Ectodermal cell (in vitro differentiated cells): ENCODE measurements at regions not wholly inside any gene's neighbourhood (a gene's known extent, or its start where the extent isn't known, plus 50 kb on each side); places are given as distances from the start of the nearest gene placed in this dataset.

Experiments
- H3K27ac ChIP-seq: 2 replicates; pipeline ENCODE4 v1.7.0; 2013; ENCODE audit warnings: mild to moderate bottlenecking, low read depth, low read length; ENCODE audit not compliant: insufficient read depth, poor library complexity, severe bottlenecking
- H3K27me3 ChIP-seq: 2 replicates; pipeline ENCODE4 v1.7.0; 2013; ENCODE audit warnings: mild to moderate bottlenecking, low read length; ENCODE audit not compliant: insufficient read depth, control insufficient read depth, poor library complexity, severe bottlenecking
- H3K36me3 ChIP-seq: one replicate; pipeline ENCODE4 v1.7.0; 2013; ENCODE audit warnings: low read length; ENCODE audit not compliant: control insufficient read depth, insufficient read depth
- H3K4me1 ChIP-seq: one replicate; pipeline ENCODE4 v1.7.0; 2013; ENCODE audit warnings: low read length; ENCODE audit not compliant: control insufficient read depth, insufficient read depth
- H3K4me3 ChIP-seq: 2 replicates; pipeline ENCODE4 v1.7.0; 2013; ENCODE audit warnings: low read depth, low read length, control low read depth; ENCODE audit not compliant: insufficient read depth
- H3K9me3 ChIP-seq: 2 replicates; pipeline ENCODE4 v1.7.0; 2013; ENCODE audit warnings: mild to moderate bottlenecking, low read length, moderate library complexity; ENCODE audit not compliant: control insufficient read depth
- whole genome bisulfite sequencing, 2 experiments: methylation state at CpG; one replicate each; pipeline ENCODE4 v1.1.7; 2013; ENCODE audit warnings: missing lambda C conversion rate in 2 of 2; 5-methylcytosine and 5-hydroxymethylcytosine counted together

GRCh38 chr15:81492331-81492968 lies 118.4 kb upstream of the TMC3 start:
- Histone ChIP-seq H3K4me1 (no peaks in the 10 kb centered on the region), H3K4me3 (no peak overlapping the region), H3K27ac (no peak overlapping the region), H3K36me3 (no peaks in the 10 kb centered on the region), H3K27me3 (no peaks in the 10 kb centered on the region), H3K9me3 (no peaks in the 10 kb centered on the region)
- WGBS, 2 experiments: 92 to 96% methylated on average over 3 of the region's 3 CpGs

- Histone ChIP-seq H3K9me3 (no peaks in the 10 kb centered on the region), H3K36me3 (no peaks in the 10 kb centered on the region), H3K4me3 (no peak overlapping the region), H3K27ac (no peak overlapping the region), H3K27me3 (no peaks in the 10 kb centered on the region), H3K4me1 (no peaks in the 10 kb centered on the region)
- 91 to 95% methylated on average over 5 to 6 of the region's 6 CpGs for WGBS, 2 experiments
These were observed 117.5 kb upstream of the TMC3 start for GRCh38 chr15:81491414-81492096.

DNA sequence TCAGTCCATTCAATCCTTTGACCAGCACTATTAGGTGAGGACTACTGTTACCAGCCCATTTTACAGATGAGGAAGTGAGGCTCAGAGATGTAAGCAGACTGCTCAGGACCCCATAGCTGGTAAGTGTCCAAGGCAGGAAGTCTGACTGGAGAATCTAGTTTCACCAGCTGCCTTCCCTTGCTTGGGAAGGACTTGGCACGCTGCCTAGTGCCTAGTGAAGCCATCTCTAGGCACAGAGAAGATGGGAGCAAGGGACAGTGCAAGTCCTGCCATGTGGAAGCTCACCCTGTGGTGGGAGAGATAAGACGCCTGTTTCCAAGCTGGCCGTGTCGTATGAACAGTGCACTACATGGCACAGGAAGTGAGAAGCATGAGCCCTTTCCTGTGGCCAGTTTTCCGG lies 111.8 kb upstream of the TMC3 start:
- Histone ChIP-seq H3K4me3 (no peak overlapping the region), H3K9me3 (no peaks in the 10 kb centered on the region), H3K36me3 (no peaks in the 10 kb centered on the region), H3K27me3 (no peaks in the 10 kb centered on the region), H3K27ac (no peak overlapping the region), H3K4me1 (peaks cover 2% of the 10 kb centered on the region)
- WGBS, 2 experiments: 94 to 95% methylated on average over 5 of the region's 5 CpGs

DNA sequence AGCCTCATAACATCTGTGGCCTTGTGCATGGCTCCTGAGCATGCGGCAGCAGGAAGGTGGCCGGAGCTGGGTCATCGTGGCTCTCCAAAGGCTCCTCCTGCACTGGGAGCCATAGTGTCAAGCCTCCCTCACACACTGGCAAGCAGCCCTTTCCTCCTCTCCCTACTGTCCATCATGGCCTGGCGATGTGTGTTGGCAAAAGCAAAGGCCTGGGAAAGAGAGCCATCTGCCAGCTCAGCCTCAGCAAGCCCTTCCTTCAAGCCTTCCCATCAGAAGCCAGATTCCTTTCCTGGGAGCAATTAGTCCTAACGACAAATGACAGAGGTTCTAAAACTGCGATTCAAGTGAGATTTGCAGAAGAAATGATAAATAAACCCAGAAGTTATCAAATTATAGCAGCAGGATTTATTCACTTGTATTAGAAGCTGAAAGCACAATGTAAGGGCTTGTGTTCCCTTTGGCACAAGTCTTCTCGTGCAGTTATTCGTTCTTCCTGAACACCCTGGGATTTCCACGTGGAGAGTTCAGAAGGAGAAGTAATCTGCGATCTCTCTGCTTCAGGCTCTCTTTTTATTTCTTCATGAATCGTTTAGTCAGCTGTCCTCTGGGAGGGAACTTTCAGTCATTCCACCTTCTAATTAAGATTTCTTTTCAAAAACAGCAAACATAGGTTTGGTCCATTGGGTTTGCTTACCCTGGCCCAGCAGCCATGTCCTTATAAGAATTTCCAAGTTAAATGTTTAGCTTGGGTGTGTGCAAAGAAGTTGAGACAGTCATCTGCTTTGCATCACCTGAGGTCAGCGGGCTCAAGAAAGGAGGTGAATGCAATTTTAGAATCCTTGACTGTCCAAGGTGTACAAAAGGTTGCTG lies 110.3 kb upstream of the TMC3 start:
- WGBS, 2 experiments: 93 to 94% methylated on average over 10 to 12 of the region's 12 CpGs
- Histone ChIP-seq H3K27ac (no peak overlapping the region), H3K4me3 (no peak overlapping the region), H3K4me1 (peaks cover 4% of the 10 kb centered on the region), H3K9me3 (no peaks in the 10 kb centered on the region), H3K27me3 (no peaks in the 10 kb centered on the region), H3K36me3 (no peaks in the 10 kb centered on the region)

DNA sequence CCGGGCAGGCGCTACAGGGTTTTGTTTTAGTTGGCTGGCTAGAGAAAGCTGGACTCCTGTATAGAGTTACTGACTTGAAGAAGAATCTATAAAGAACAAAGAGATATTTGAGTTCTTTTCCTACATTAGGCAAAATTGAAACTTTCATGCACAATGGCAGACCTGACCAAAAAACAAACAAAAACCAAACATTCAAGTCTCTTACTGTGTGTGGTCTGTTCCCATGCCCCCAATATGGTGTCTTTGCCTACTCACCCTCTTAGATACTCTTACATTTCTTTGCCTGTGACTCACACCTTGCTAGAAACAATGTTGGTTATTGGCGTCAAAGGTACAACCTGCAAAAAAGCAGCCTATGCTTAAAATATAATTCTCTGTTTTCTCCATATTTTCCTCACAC lies 109.5 kb upstream of the TMC3 start:
- WGBS, 2 experiments: 82 to 83% methylated on average over 3 of the region's 3 CpGs
- no peaks in the 10 kb centered on the region for H3K9me3 ChIP-seq

GRCh38 chr15:81481346-81481745 lies 107.3 kb upstream of the TMC3 start:
- Histone ChIP-seq H3K9me3 (no peaks in the 10 kb centered on the region), H3K4me3 (no peak overlapping the region), H3K27me3 (no peaks in the 10 kb centered on the region), H3K27ac (no peak overlapping the region), H3K36me3 (no peaks in the 10 kb centered on the region), H3K4me1 (peaks cover 4% of the 10 kb centered on the region)
- 86 to 87% methylated on average over 7 of the region's 7 CpGs for WGBS, 2 experiments

More for the DNA sequence above, 109.5 kb upstream of the TMC3 start:
- no peaks in the 10 kb centered on the region for H3K36me3 ChIP-seq
- no peak overlapping the region for H3K27ac ChIP-seq
- H3K4me1 ChIP-seq: peaks cover 4% of the 10 kb centered on the region
- H3K4me3 ChIP-seq: no peak overlapping the region
- H3K27me3 ChIP-seq: no peaks in the 10 kb centered on the region

DNA sequence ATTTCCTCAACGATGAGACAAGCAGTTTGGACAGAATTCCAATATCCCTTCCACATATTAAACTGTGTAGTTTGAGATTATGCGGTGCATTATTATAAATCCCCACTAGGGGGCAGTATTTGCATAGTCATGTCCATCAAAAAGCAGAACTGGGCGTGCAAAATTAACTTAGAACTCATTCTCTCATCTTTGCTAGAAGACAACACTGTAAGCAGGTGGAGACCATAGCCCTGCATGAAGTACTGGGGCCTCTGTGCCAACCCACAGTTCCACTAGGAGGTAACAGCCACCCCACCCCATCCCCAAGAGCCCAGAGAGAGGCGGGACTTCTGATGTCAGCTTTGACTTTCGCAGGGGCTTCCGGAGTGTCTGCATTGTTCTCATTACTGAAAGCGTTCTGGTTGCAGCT lies 106.6 kb upstream of the TMC3 start:
- H3K9me3 ChIP-seq: no peaks in the 10 kb centered on the region
- H3K27me3 ChIP-seq: no peaks in the 10 kb centered on the region
- no peak overlapping the region for H3K4me3 ChIP-seq
- WGBS, 2 experiments: 41 to 46% methylated on average over 7 of the region's 7 CpGs
- no peaks in the 10 kb centered on the region for H3K36me3 ChIP-seq
- H3K27ac ChIP-seq: no peak overlapping the region
- H3K4me1 ChIP-seq: peaks cover 4% of the 10 kb centered on the region

GRCh38 chr15:81478354-81478753 lies 104.3 kb upstream of the TMC3 start:
- Histone ChIP-seq H3K4me1 (peaks cover 4% of the 10 kb centered on the region), H3K36me3 (no peaks in the 10 kb centered on the region), H3K27me3 (no peaks in the 10 kb centered on the region), H3K4me3 (no peak overlapping the region), H3K27ac (no peak overlapping the region), H3K9me3 (no peaks in the 10 kb centered on the region)
- WGBS, 2 experiments: 75 to 87% methylated on average over 1 to 2 of the region's 2 CpGs

- 100% methylated on average over 1 of the region's 1 CpG; no CpG with 5 or more reads in 1 of the 2 experiments for WGBS, 2 experiments
- no peaks in the 10 kb centered on the region for H3K36me3 ChIP-seq
- no peak overlapping the region for H3K4me3 ChIP-seq
- no peak overlapping the region for H3K27ac ChIP-seq
- H3K27me3 ChIP-seq: no peaks in the 10 kb centered on the region
- no peaks in the 10 kb centered on the region for H3K9me3 ChIP-seq
- H3K4me1 ChIP-seq: peaks cover 3% of the 10 kb centered on the region
These were observed 101.9 kb upstream of the TMC3 start for GRCh38 chr15:81475926-81476325.

GRCh38 chr15:81475471-81475870 lies 101.5 kb upstream of the TMC3 start:
- H3K27ac ChIP-seq: no peak overlapping the region
- WGBS, 2 experiments: 84 to 94% methylated on average over 2 of the region's 2 CpGs
- H3K4me3 ChIP-seq: no peak overlapping the region
- no peaks in the 10 kb centered on the region for H3K27me3 ChIP-seq
- no peaks in the 10 kb centered on the region for H3K4me1 ChIP-seq
- H3K36me3 ChIP-seq: no peaks in the 10 kb centered on the region
- no peaks in the 10 kb centered on the region for H3K9me3 ChIP-seq
